ENCODE measurements at regions not wholly inside any gene's neighbourhood (a gene's known extent, or its start where the extent isn't known, plus 50 kb on each side); places are given as distances from the start of the nearest gene placed in this dataset.

GRCh38 chr14:65961004-65961403 lies 525.2 kb upstream of the CCDC196 start:
- no peaks in the 10 kb centered on the region for H3K9me3 ChIP-seq (ENCODE audit: control insufficient read depth, insufficient read depth, low read length)
- H3K4me3 ChIP-seq (ENCODE audit: insufficient read depth, low read depth, low read length): no peak overlapping the region
- TF ChIP-seq ELK1 (IDR thresholded peaks at IDR 0.05; ENCODE audit: borderline replicate concordance, low read depth, low read length): no peak
- no peak for TF ChIP-seq USF2 (IDR thresholded peaks at IDR 0.05; ENCODE audit: low read depth, low read length)
- TF ChIP-seq CTCF (conservative IDR thresholded peaks at IDR 0.05; ENCODE audit: low read depth, low read length): peak; percentile 42
- 40% methylated on average over 4 of the region's 7 CpGs; no CpG with 5 or more reads in 1 of the 2 experiments for WGBS, 2 experiments (ENCODE audit: extremely low coverage in 2 of 2, insufficient read length in 1 of 2)
- H3K27me3 ChIP-seq (ENCODE audit: control insufficient read depth, insufficient read depth, low read length): no peaks in the 10 kb centered on the region
- H3K9ac ChIP-seq (ENCODE audit: low read depth, low read length): no peak overlapping the region
- H2BK15ac ChIP-seq (ENCODE audit: low read depth, low read length): no peak overlapping the region
- H3K23ac ChIP-seq (ENCODE audit: low read depth, low read length): no peak overlapping the region
- no peak overlapping the region for H2BK120ac ChIP-seq (ENCODE audit: low read depth, low read length)
- H3K4ac ChIP-seq (ENCODE audit: low read depth, low read length): no peak overlapping the region
- CTCF ChIA-PET: interaction anchor here (0.7 to 2.4 kb wide), 4 partner anchors 14 to 799 kb away, joined by 3 to 15 read pairs (median 3); no protein-coding TSS in a partner anchor
- no peak overlapping the region for H3K14ac ChIP-seq (replicated peaks; ENCODE audit: low read depth, low read length)
- in situ Hi-C loops (cut with MboI; ENCODE audit: low sequenced_read_pairs): loop anchor here (5.0 to 10.0 kb wide), 2 partner anchors 536 to 794 kb away; no protein-coding TSS in a partner anchor
- H2AFZ ChIP-seq (replicated peaks; ENCODE audit: low read length, poor library complexity): peak overlapping the region; percentile 17
- POLR2A ChIA-PET (ENCODE audit: unreplicated experiment): interaction anchor here (0.6 kb wide), 1 partner anchor 306 kb away, joined by 3 read pairs; no protein-coding TSS in a partner anchor
- H3K4me1 ChIP-seq (ENCODE audit: control insufficient read depth, insufficient read depth, low read length): no peaks in the 10 kb centered on the region
- no peak overlapping the region for H4K5ac ChIP-seq (ENCODE audit: low read depth, low read length)
- no peak overlapping the region for H3K56ac ChIP-seq (ENCODE audit: extremely low read depth, insufficient read depth, low read length)
- no peak overlapping the region for H2BK5ac ChIP-seq (ENCODE audit: low read depth, low read length, poor library complexity, severe bottlenecking)
- ATAC-seq (ENCODE audit: low read depth) (peak; percentile 54; the same call in 1 of the 2 replicates), DNase-seq (peak; percentile 7)
- H2AK9ac ChIP-seq (replicated peaks; ENCODE audit: low read depth, low read length, poor library complexity): no peak overlapping the region
- no peak overlapping the region for H3K4me2 ChIP-seq (ENCODE audit: low read depth, low read length)
- H2BK20ac ChIP-seq (ENCODE audit: low read depth, low read length): no peak overlapping the region
- dilution Hi-C loops (cut with HindIII; ENCODE audit: low sequenced_read_pairs, unreplicated experiment): no loop called here
- H3K27ac ChIP-seq (ENCODE audit: insufficient read depth, low read length): no peak overlapping the region
- H4K20me1 ChIP-seq (ENCODE audit: insufficient read depth, low read length): no peaks in the 10 kb centered on the region
- H2AK5ac ChIP-seq (ENCODE audit: low read depth, low read length): no peak overlapping the region
- no peaks in the 10 kb centered on the region for H3K79me1 ChIP-seq (ENCODE audit: low read depth in 1 of 2, low read length in 2 of 2)
- intact Hi-C loops (cut with micrococcal nuclease): no loop called here
- H4K91ac ChIP-seq (ENCODE audit: insufficient read depth, low read depth, low read length): no peak overlapping the region
- BruUV-seq (replicated peaks): no TSS peak
- no peaks in the 10 kb centered on the region for H3K36me3 ChIP-seq (ENCODE audit: control insufficient read depth, insufficient read depth, low read length)
- H4K8ac ChIP-seq (ENCODE audit: low read depth in 2 of 2, low read length in 2 of 2): no peak overlapping the region
- no peak overlapping the region for H3K18ac ChIP-seq (ENCODE audit: low read depth, low read length)
- H3K9me1 ChIP-seq (ENCODE audit: insufficient read depth, low read length): no peaks in the 10 kb centered on the region
